Endothelial cell of umbilical vein (primary cell): ENCODE measurements at regions not wholly inside any gene's neighbourhood (a gene's known extent, or its start where the extent isn't known, plus 50 kb on each side); places are given as distances from the start of the nearest gene placed in this dataset.

Source experiments
- BruUV-seq: library from RNA; stranded (reverse); fragments of 400-500 nt; replicated peaks from 2 replicates; lab custom pipeline; 2021; lab: Mats Ljungman, UMichigan
- CTCF ChIA-PET: fragments of 300-600, 350-600 bp; sonication (Branson Sonifier 250); formaldehyde crosslinking; loops from one replicate; lab custom pipeline; 2021; ENCODE audit warnings: antibody characterized with exemption, inconsistent platforms; lab: Charles Lee
- POLR2A ChIA-PET: fragments of 300-600, 350-600 bp; sonication (Branson Sonifier 250); formaldehyde crosslinking; loops from one replicate; lab custom pipeline; 2021; ENCODE audit warnings: antibody characterized with exemption, inconsistent platforms; lab: Charles Lee
- DNase-seq: peaks from one replicate; pipeline ENCODE4 v3.0.0-alpha.2; 2011; ENCODE audit warnings: low read depth, low spot score
- FAIRE-seq: peaks from 2 replicates; lab custom pipeline; 2011; peaks lifted over from hg19 to GRCh38; lab: Jason Lieb, UNC
- H2AFZ ChIP-seq: 2 replicates; pipeline ENCODE4 v1.6.0; 2012; ENCODE audit warnings: low read depth, low read length, control low read depth, inconsistent platforms
- H3K27ac ChIP-seq: 2 replicates; pipeline ENCODE4 v1.5.1; 2011; ENCODE audit warnings: low read depth, mild to moderate bottlenecking, control low read depth, low read length, moderate library complexity; ENCODE audit not compliant: insufficient read depth
- H3K27me3 ChIP-seq, 2 experiments: 2 replicates each; pipeline versions ENCODE4 v1.6.0 to v1.6.1; 2011; ENCODE audit warnings: low read length in 2 of 2, mixed read lengths in 1 of 2; ENCODE audit not compliant: control insufficient read depth in 2 of 2, insufficient read depth in 2 of 2
- H3K36me3 ChIP-seq, 2 experiments: 2 replicates in 1 of 2; 3 replicates in 1 of 2; pipeline ENCODE4 v1.5.1; 2011; ENCODE audit warnings: low read length in 2 of 2, mild to moderate bottlenecking in 1 of 2, moderate library complexity in 1 of 2; ENCODE audit not compliant: control insufficient read depth in 2 of 2, insufficient read depth in 2 of 2; ENCODE audit errors: extremely low read depth in 1 of 2
- H3K4me1 ChIP-seq: 3 replicates; pipeline ENCODE4 v1.5.1; 2011; ENCODE audit warnings: mild to moderate bottlenecking, low read length; ENCODE audit not compliant: control insufficient read depth, insufficient read depth; ENCODE audit errors: extremely low read depth
- H3K4me2 ChIP-seq: 2 replicates; pipeline ENCODE4 v1.6.1; 2011; ENCODE audit warnings: low read length, control low read depth, mixed read lengths; ENCODE audit not compliant: insufficient read depth
- H3K4me3 ChIP-seq, 3 experiments: fragments of 200-600 bp in 1 of 3; sonication (generic), shearing (Covaris generic) in 1 of 3; replicated peaks in 1 of 3; 2 replicates each; pipeline ENCODE4 v1.5.1; 2011 to 2016; ENCODE audit warnings: control low read depth in 3 of 3, low read length in 3 of 3, mild to moderate bottlenecking in 2 of 3, inconsistent platforms in 1 of 3, low read depth in 1 of 3, moderate library complexity in 1 of 3; ENCODE audit not compliant: insufficient read depth in 1 of 3
- H3K79me2 ChIP-seq: 2 replicates; pipeline ENCODE4 v1.6.0; 2012; ENCODE audit warnings: low read length, inconsistent platforms; ENCODE audit not compliant: control insufficient read depth, insufficient read depth
- H3K9ac ChIP-seq: replicated peaks from 2 replicates; pipeline ENCODE3; 2011; ENCODE audit warnings: low read length, control low read depth; ENCODE audit not compliant: insufficient read depth; ENCODE audit errors: extremely low read depth
- H3K9me1 ChIP-seq: replicated peaks from 3 replicates; pipeline ENCODE4 v1.6.0; 2011; ENCODE audit warnings: mild to moderate bottlenecking, low read length; ENCODE audit not compliant: control insufficient read depth, insufficient read depth; ENCODE audit errors: extremely low read depth
- H3K9me3 ChIP-seq: replicated peaks from 2 replicates; pipeline ENCODE4 v1.5.1; 2012; ENCODE audit warnings: low read length, inconsistent platforms; ENCODE audit not compliant: control insufficient read depth, insufficient read depth
- H4K20me1 ChIP-seq: replicated peaks from 2 replicates; pipeline ENCODE3; 2011; ENCODE audit warnings: mild to moderate bottlenecking, low read length; ENCODE audit not compliant: control insufficient read depth, insufficient read depth; ENCODE audit errors: extremely low read depth
- FOS ChIP-seq: IDR thresholded peaks from 2 replicates; pipeline ENCODE4 v1.6.1; 2011; ENCODE audit warnings: mild to moderate bottlenecking, low read length, moderate library complexity, borderline replicate concordance; ENCODE audit not compliant: insufficient read depth
- GATA2 ChIP-seq: IDR thresholded peaks from 2 replicates; pipeline ENCODE4 v1.7.0; 2011; ENCODE audit warnings: low read depth, mild to moderate bottlenecking, moderate library complexity, mixed read lengths, low read length; ENCODE audit not compliant: insufficient read length, insufficient read depth
- JUN ChIP-seq: IDR thresholded peaks from 2 replicates; pipeline ENCODE4 v1.6.1; 2011; ENCODE audit warnings: borderline replicate concordance, low read depth; ENCODE audit not compliant: insufficient read length, insufficient read depth
- MAX ChIP-seq: IDR thresholded peaks from 2 replicates; pipeline ENCODE4 v1.6.1; 2011; ENCODE audit not compliant: insufficient read depth, insufficient read length
- POLR2AphosphoS5 ChIP-seq: IDR thresholded peaks from 2 replicates; pipeline ENCODE4 v1.6.1; 2012; ENCODE audit warnings: low read depth, mild to moderate bottlenecking, control low read depth, low read length, moderate library complexity; ENCODE audit not compliant: insufficient read depth
- dilution Hi-C: fragments of 300-500 bp; cut with MboI; formaldehyde crosslinking; loops from one replicate; pipeline ENCODE4 v1.15.0; 2019; ENCODE audit warnings: low sequenced_read_pairs; ENCODE audit not compliant: extremely low pct_ligation_motif_present
- intact Hi-C: fragments of 100-400 bp; cut with micrococcal nuclease; formaldehyde crosslinking; loops from one replicate; pipeline ENCODE4 v1.10.0; 2022

- peak overlapping the region; percentile 42 for H3K4me2 ChIP-seq
- dilution Hi-C loops, result no loop called here
- no peaks in the 10 kb centered on the region for H3K36me3 ChIP-seq
- no peaks in the 10 kb centered on the region for H3K9me1 ChIP-seq
- TF ChIP-seq GATA2 (peak; percentile 92), MAX (no peak), FOS (peak; percentile 12), POLR2AphosphoS5 (peak; percentile 48)
- H3K27me3 ChIP-seq, result no peaks in the 10 kb centered on the region
- DNase-seq (peak; percentile 74), FAIRE-seq (peak; percentile 94)
- no peak overlapping the region for H3K4me3 ChIP-seq
- CTCF ChIA-PET, result interaction anchor here (1.1 to 2.1 kb wide), 3 partner anchors 78 to 660 kb away, joined by 3 to 15 read pairs (median 5); no protein-coding TSS in a partner anchor
- H2AFZ ChIP-seq, result peak overlapping the region; percentile 36
- BruUV-seq, result no TSS peak
- H3K9ac ChIP-seq, result peak overlapping the region; percentile 57
- H3K9me3 ChIP-seq, result no peaks in the 10 kb centered on the region
- H3K4me1 ChIP-seq, result peaks cover 25% of the 10 kb centered on the region
- H4K20me1 ChIP-seq, result no peaks in the 10 kb centered on the region
- no peaks in the 10 kb centered on the region for H3K79me2 ChIP-seq
- intact Hi-C loops, result loop anchor here (1.0 to 5.0 kb wide), 4 partner anchors 34 to 546 kb away; no protein-coding TSS in a partner anchor
- H3K27ac ChIP-seq, result peak overlapping the region; percentile 92
- POLR2A ChIA-PET, result no interaction called here
Measured at GRCh38 chrX:39808471-39808917, 289.3 kb downstream of the BCOR start.

- DNase-seq (peak; percentile 59), FAIRE-seq (peak; percentile 92)
- dilution Hi-C loops (no loop called here), intact Hi-C loops (loop anchor here (1.0 to 5.0 kb wide), 4 partner anchors 35 to 547 kb away; no protein-coding TSS in a partner anchor)
- no TSS peak for BruUV-seq
- Histone ChIP-seq H3K9me1 (no peaks in the 10 kb centered on the region), H3K27ac (peak overlapping the region; percentile 92), H3K4me2 (peak overlapping the region; percentile 42), H3K4me1 (peaks cover 30% of the 10 kb centered on the region), H3K27me3 (no peaks in the 10 kb centered on the region), H4K20me1 (no peaks in the 10 kb centered on the region), H2AFZ (peak overlapping the region; percentile 18), H3K9me3 (no peaks in the 10 kb centered on the region), H3K9ac (peak overlapping the region; percentile 57), H3K79me2 (no peaks in the 10 kb centered on the region), H3K36me3 (no peaks in the 10 kb centered on the region), H3K4me3 (no peak overlapping the region)
- POLR2A ChIA-PET, result no interaction called here
- TF ChIP-seq MAX, result no peak
- peak; percentile 87 for TF ChIP-seq FOS
- TF ChIP-seq GATA2, result no peak
- no peak for TF ChIP-seq POLR2AphosphoS5
- peak; percentile 53 for TF ChIP-seq JUN
- CTCF ChIA-PET, result interaction anchor here (0.6 to 2.1 kb wide), 8 partner anchors 50 to 659 kb away, joined by 3 to 15 read pairs (median 3); no protein-coding TSS in a partner anchor
Measured at GRCh38 chrX:39809331-39809730, 288.4 kb downstream of the BCOR start.
